ENCODE measurements at regions not wholly inside any gene's neighbourhood (a gene's known extent, or its start where the extent isn't known, plus 50 kb on each side); places are given as distances from the start of the nearest gene placed in this dataset.

DNA sequence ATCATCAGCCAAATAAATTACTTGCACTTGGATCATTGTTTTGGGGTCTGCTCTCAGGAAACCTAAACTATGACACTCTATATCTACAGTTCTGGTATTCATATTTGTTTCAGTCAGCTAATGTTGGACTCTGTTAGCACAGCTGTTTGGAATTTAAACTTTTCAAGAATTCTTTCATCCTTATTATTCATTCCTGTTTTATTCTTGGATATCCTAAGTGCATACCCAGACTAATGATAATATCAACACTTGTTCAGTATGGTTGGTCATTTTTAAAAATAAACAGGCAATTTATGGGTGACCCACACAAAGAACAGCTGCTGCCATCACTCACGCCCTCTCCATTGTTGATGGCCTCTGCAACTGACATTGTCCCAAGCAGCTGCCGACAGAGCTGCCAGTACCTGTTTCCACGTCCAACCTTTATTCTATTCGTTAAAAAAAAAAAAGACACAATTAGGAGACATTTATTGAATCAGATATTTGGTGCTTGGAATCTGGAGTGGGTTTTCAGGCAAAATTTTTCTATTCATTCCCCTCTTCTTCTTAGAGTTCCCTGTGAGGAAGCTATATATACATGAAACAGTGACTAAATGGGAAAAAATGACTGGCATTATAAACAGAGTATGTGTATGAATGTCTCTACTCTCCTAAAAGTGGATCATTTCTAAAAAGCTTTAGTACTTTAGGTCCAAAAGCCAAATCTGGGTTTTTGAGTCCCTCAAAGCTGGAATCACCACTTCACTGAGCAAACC, 252.1 kb upstream of the NAV3 start:
- H3K4me2 ChIP-seq (replicated peaks; ENCODE audit: low read depth, low read length, poor library complexity, severe bottlenecking): no peak overlapping the region
- DNase-seq: no peak
- no peak overlapping the region for H3K27ac ChIP-seq (ENCODE audit: low read length in 2 of 2)
- H3K27me3 Mint-ChIP-seq: no peaks in the 10 kb centered on the region
- H3K4me1 ChIP-seq (ENCODE audit: control insufficient read depth in 2 of 2, insufficient read depth in 2 of 2, low read length in 2 of 2): no peaks in the 10 kb centered on the region
- CTCF ChIA-PET: no interaction called here
- intact Hi-C loops (cut with micrococcal nuclease): no loop called here
- no peak overlapping the region for H3K4me3 ChIP-seq (ENCODE audit: control extremely low read depth in 1 of 5, extremely low read depth in 1 of 5, insufficient read depth in 1 of 5, low read depth in 2 of 5, low read length in 4 of 5)
- H3K9me3 ChIP-seq (ENCODE audit: control extremely low read depth in 1 of 3, control insufficient read depth in 2 of 3, insufficient read depth in 1 of 3, low read length in 2 of 3): no peaks in the 10 kb centered on the region
- H3K79me2 ChIP-seq (ENCODE audit: control insufficient read depth, insufficient read depth, low read length): no peaks in the 10 kb centered on the region
- no peak overlapping the region for H2AFZ ChIP-seq (ENCODE audit: insufficient read depth, low read depth, low read length, poor library complexity, severe bottlenecking)
- no peak for TF ChIP-seq EZH2 (IDR thresholded peaks at IDR 0.05; ENCODE audit: borderline replicate concordance, insufficient read depth, low read depth, low read length, poor library complexity, severe bottlenecking)
- TF ChIP-seq, protein P1, sequence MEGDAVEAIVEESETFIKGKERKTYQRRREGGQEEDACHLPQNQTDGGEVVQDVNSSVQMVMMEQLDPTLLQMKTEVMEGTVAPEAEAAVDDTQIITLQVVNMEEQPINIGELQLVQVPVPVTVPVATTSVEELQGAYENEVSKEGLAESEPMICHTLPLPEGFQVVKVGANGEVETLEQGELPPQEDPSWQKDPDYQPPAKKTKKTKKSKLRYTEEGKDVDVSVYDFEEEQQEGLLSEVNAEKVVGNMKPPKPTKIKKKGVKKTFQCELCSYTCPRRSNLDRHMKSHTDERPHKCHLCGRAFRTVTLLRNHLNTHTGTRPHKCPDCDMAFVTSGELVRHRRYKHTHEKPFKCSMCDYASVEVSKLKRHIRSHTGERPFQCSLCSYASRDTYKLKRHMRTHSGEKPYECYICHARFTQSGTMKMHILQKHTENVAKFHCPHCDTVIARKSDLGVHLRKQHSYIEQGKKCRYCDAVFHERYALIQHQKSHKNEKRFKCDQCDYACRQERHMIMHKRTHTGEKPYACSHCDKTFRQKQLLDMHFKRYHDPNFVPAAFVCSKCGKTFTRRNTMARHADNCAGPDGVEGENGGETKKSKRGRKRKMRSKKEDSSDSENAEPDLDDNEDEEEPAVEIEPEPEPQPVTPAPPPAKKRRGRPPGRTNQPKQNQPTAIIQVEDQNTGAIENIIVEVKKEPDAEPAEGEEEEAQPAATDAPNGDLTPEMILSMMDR (IDR thresholded peaks at IDR 0.05): no peak
- no peak overlapping the region for H3K27ac Mint-ChIP-seq
- no peaks in the 10 kb centered on the region for H3K4me1 Mint-ChIP-seq
- POLR2A ChIA-PET: no interaction called here
- WGBS (ENCODE audit: insufficient coverage): no CpG with 5 or more reads among the region's 4 CpGs
- no peaks in the 10 kb centered on the region for H4K20me1 ChIP-seq (ENCODE audit: control insufficient read depth, insufficient read depth, low read length, poor library complexity, severe bottlenecking)
- H3K27me3 ChIP-seq (replicated peaks in 1 of 4; ENCODE audit: control extremely low read depth in 1 of 4, control insufficient read depth in 3 of 4, insufficient read depth in 4 of 4, low read length in 3 of 4): no peaks in the 10 kb centered on the region
- ATAC-seq (ENCODE audit: low read depth): no peak
- no peaks in the 10 kb centered on the region for H3K9me3 Mint-ChIP-seq (ENCODE audit: insufficient read depth)
- H3K4me3 Mint-ChIP-seq: no peak overlapping the region
- H3K36me3 ChIP-seq (replicated peaks in 1 of 2; ENCODE audit: control extremely low read depth in 1 of 2, control insufficient read depth in 1 of 2, extremely low read depth in 1 of 2, insufficient read depth in 2 of 2, low read length in 1 of 2): no peaks in the 10 kb centered on the region
- no peak overlapping the region for H3K9ac ChIP-seq (ENCODE audit: low read length)

DNA sequence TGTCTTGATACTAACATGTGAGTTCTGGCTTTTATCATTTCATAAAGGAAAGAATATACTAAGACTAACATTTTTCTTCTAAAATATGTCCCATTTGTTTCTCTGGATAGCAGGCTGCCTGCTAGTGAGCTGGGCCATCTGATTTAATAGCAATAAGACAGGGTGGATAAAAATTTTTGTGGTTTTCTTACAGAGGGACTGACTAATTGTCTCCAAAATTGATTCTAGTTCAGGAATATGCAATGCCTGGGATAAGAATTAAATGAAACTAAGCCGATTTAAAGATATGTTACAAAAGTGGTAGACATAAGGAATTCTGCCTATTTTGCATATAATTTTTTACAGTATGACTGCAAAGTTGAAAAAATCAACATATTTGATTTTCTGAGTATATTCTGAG, 252.9 kb upstream of the NAV3 start:
- Mint-ChIP-seq H3K4me1 (no peaks in the 10 kb centered on the region), H3K9me3 (ENCODE audit: insufficient read depth) (no peaks in the 10 kb centered on the region), H3K27ac (no peak overlapping the region), H3K4me3 (no peak overlapping the region), H3K27me3 (no peaks in the 10 kb centered on the region)
- H3K4me2 ChIP-seq (replicated peaks; ENCODE audit: low read depth, low read length, poor library complexity, severe bottlenecking): no peak overlapping the region
- intact Hi-C loops (cut with micrococcal nuclease): no loop called here
- no peak overlapping the region for H3K9ac ChIP-seq (ENCODE audit: low read length)
- no peaks in the 10 kb centered on the region for H3K27me3 ChIP-seq (replicated peaks in 1 of 4; ENCODE audit: control extremely low read depth in 1 of 4, control insufficient read depth in 3 of 4, insufficient read depth in 4 of 4, low read length in 3 of 4)
- H2AFZ ChIP-seq (ENCODE audit: insufficient read depth, low read depth, low read length, poor library complexity, severe bottlenecking): no peak overlapping the region
- ATAC-seq (ENCODE audit: low read depth): no peak
- H3K27ac ChIP-seq (ENCODE audit: low read length in 2 of 2): no peak overlapping the region
- H3K4me1 ChIP-seq (ENCODE audit: control insufficient read depth in 2 of 2, insufficient read depth in 2 of 2, low read length in 2 of 2): no peaks in the 10 kb centered on the region
- no peaks in the 10 kb centered on the region for H4K20me1 ChIP-seq (ENCODE audit: control insufficient read depth, insufficient read depth, low read length, poor library complexity, severe bottlenecking)
- H3K79me2 ChIP-seq (ENCODE audit: control insufficient read depth, insufficient read depth, low read length): no peaks in the 10 kb centered on the region
- H3K4me3 ChIP-seq (ENCODE audit: control extremely low read depth in 1 of 5, extremely low read depth in 1 of 5, insufficient read depth in 1 of 5, low read depth in 2 of 5, low read length in 4 of 5): no peak overlapping the region
- ChIA-PET POLR2A (no interaction called here), CTCF (no interaction called here)
- TF ChIP-seq, protein P1 (IDR thresholded peaks at IDR 0.05): no peak
- no peak for TF ChIP-seq EZH2 (IDR thresholded peaks at IDR 0.05; ENCODE audit: borderline replicate concordance, insufficient read depth, low read depth, low read length, poor library complexity, severe bottlenecking)
- WGBS (ENCODE audit: insufficient coverage): no CpG with 5 or more reads among the region's 1 CpG
- no peak for DNase-seq
- no peaks in the 10 kb centered on the region for H3K9me3 ChIP-seq (ENCODE audit: control extremely low read depth in 1 of 3, control insufficient read depth in 2 of 3, insufficient read depth in 1 of 3, low read length in 2 of 3)
- no peaks in the 10 kb centered on the region for H3K36me3 ChIP-seq (replicated peaks in 1 of 2; ENCODE audit: control extremely low read depth in 1 of 2, control insufficient read depth in 1 of 2, extremely low read depth in 1 of 2, insufficient read depth in 2 of 2, low read length in 1 of 2)
